ENCODE measurements at regions not wholly inside any gene's neighbourhood (a gene's known extent, or its start where the extent isn't known, plus 50 kb on each side); places are given as distances from the start of the nearest gene placed in this dataset.

DNA sequence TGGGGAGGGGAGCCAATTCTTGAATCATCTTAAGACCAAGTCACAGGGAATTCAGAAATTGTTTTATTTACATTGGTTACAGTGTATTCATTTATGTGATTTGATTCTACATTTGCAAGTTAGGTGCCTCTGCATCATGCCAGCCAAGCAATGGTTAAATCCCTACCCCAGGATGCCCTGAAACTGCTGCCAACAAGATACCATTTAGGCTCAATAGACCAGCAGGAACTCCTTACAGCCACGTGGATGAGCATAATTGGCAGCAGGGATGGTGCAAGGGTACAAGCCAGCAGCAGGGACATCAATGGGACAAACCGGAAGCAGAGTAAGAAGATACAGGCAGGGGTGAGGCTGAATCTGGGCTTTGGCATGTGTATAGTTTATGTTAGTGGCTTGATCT lies 72.4 kb upstream of the NBEA start:
- DNase-seq (ENCODE audit: low read depth in 3 of 3): no peak

DNA sequence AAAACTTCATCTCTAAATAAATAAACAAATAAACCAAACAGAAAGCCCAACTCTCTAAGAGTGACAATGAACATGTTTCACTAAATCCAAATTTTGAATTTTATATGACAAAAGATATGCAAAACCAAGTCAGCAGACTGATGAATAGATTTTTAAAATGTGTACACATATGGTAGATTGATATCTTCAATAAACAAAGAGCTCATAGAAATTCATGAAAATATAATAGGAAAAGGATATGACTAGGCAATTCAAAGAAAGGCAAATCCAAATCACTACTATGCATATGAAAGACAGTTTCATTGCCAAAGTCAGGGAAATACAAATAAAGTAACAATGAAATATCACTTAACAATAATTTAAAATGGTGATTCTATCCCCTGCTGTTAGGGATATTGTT lies 63.7 kb upstream of the NBEA start:
- DNase-seq (ENCODE audit: low read depth in 3 of 3): no peak

DNA sequence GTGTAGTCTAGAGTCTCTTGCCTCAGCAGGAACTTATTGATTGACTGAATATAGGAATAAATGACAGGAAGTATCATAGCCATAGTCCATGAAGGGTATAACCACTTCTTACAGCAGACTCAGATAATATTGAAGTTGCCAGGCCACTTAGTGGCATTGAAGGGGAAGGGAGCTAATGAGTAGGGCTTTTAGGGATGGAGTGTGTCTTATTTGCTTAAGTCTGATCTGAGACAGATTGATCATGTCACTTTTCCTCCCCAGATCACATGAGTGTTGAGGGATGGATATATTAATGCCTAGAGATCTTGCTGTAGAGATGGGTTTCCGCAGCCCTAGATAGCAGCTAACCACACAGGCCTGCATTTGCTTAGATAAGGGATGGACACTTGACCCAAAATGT lies 62.2 kb upstream of the NBEA start:
- no peak for DNase-seq (ENCODE audit: low read depth in 3 of 3)

DNA sequence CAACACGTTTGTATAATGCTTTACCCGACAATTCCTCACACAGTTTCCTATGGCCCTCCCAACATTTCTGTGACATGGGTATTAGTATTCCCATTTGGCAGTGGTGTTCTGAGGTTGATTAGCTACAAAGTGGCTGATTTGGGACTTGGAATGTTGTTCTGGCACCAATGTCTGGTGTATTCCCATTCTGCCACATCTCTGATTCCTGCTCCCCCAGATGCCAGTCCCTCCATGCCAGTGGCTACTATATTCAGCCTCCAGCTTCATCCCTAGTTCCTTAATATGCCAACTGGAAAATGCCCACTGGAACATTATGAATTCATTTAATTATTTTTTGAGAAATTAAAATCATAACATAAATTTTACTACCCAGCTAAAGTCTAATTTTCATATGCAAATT lies 60.6 kb upstream of the NBEA start:
- no peak for DNase-seq (ENCODE audit: low read depth in 3 of 3)

DNA sequence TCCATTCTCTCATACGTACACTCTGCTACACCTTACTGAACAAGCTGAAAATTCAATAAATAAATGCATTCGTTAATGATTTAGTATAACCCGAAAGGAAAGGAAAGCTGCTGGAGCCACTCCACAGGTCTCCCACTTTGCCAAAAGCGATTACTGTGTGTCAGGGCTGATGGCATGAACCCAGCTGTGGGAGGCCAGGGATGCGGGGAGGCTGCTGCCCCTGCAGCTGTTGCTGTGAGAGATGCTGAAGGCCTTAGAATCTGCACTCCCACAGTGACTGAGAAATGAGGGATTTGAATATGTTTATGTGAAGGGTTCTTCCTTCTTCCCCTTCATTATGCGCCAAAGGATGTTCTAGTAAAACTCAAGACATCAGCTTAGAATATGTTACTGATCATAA lies 58.7 kb upstream of the NBEA start:
- DNase-seq (ENCODE audit: low read depth in 3 of 3): no peak

DNA sequence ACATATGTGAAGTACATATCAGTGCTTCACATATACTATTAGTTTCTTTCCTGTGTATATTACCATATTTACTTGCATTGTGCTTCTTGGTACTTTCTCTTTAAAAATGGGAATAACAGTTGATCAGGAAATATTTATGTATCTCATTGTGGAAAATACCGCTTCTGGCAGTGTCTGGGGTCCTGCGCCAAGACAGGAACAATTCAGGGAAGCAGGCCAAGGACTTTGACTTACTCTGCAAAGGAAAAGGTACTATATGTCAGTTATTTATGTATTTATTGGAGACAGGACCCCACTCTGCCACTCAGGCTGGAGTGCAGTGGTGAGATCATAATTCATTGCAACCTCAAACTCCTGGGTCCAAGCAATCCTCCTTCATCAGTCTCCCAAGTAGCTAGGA lies 57.7 kb upstream of the NBEA start:
- DNase-seq (ENCODE audit: low read depth in 3 of 3): no peak

DNA sequence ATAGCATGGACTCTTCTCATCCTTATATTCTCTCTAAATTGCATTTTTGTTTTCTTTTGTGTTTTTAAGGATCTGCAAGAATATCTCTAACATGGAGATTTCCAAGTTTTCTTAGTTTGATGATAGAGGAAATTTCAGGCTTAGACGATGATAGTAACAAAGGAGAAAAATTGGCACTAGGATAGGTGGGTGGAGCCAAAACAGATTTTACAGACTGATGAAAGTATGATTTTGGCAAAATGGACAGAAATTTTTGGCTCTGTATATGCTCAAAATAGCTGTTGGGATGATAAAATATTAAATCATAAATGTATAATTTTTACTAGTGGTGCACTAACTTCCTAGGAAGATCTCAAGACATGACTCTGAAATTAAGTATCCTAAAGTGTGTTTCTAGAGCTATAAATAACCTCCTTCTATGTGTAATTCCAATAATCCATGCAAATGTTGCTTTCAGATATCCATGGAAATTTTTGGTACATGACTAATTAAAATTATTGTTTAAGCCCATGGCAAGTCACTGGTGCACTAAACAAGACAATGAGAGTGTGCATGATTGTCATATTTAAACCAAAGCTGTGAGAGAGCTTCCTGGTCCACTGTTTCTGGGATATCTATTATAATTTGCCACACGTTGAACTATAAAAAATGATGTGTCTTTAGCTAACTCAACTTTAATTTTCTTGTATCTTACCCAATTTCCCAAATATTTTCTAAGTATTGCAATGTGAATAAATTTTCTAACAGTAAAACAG lies 55.8 kb upstream of the NBEA start:
- no peak for DNase-seq (ENCODE audit: low read depth in 3 of 3)

DNA sequence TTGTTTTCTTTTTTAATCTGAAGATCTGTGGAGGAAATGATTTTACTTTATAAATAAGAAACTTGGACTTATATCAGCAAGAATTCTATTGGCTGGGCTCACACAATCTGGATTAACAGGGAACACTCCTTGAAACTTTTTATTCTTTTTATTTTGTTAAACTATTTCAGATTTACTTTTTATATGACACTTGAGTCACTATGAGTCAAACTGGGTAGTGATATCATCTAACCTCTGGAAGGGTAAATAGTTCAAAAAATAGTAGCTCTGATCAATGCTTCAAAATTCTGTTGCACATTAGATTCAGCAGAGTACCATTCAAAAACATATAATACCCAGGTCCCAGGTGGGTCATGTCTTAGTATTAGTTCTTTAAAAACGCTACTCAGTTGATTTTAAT lies 55.1 kb upstream of the NBEA start:
- DNase-seq (ENCODE audit: low read depth in 3 of 3): no peak
